Calu3 (cell line): ENCODE measurements at regions not wholly inside any gene's neighbourhood (a gene's known extent, or its start where the extent isn't known, plus 50 kb on each side); places are given as distances from the start of the nearest gene placed in this dataset.

Experiments used
- BruUV-seq: library from RNA; stranded (reverse); fragments of 400-500 nt; replicated peaks from 2 replicates; lab custom pipeline; 2021; lab: Mats Ljungman, UMichigan
- CTCF ChIA-PET: fragments of 300-600 bp; sonication (Branson Sonifier 250); formaldehyde crosslinking; loops from one replicate; lab custom pipeline; 2022; ENCODE audit warnings: antibody characterized with exemption; lab: Charles Lee
- DNase-seq: peaks from one replicate; pipeline ENCODE4 v3.0.0; 2022
- H3K27ac Mint-ChIP-seq: one replicate; pipeline ENCODE4 v1.8.0; 2022; ENCODE audit warnings: mixed read lengths; ENCODE audit not compliant: unreplicated experiment
- H3K27me3 Mint-ChIP-seq: one replicate; pipeline ENCODE4 v1.8.0; 2022; ENCODE audit warnings: mixed read lengths; ENCODE audit not compliant: unreplicated experiment
- H3K36me3 Mint-ChIP-seq: one replicate; pipeline ENCODE4 v1.8.0; 2022; ENCODE audit warnings: mild to moderate bottlenecking, moderate library complexity, mixed read lengths; ENCODE audit not compliant: insufficient read depth, unreplicated experiment
- H3K4me1 Mint-ChIP-seq: one replicate; pipeline ENCODE4 v1.8.0; 2022; ENCODE audit warnings: mild to moderate bottlenecking, low read depth, mixed read lengths; ENCODE audit not compliant: unreplicated experiment
- H3K4me3 Mint-ChIP-seq: one replicate; pipeline ENCODE4 v1.8.0; 2022; ENCODE audit warnings: mild to moderate bottlenecking, low read depth, moderate library complexity, mixed read lengths; ENCODE audit not compliant: unreplicated experiment
- H3K9me3 Mint-ChIP-seq: one replicate; pipeline ENCODE4 v1.8.0; 2022; ENCODE audit warnings: low read depth, mixed read lengths; ENCODE audit not compliant: unreplicated experiment
- intact Hi-C: fragments of 100-400 bp; cut with micrococcal nuclease; formaldehyde crosslinking; loops from one replicate; pipeline ENCODE4 v1.10.0; 2022; ENCODE audit not compliant: unreplicated experiment
- TF ChIP-seq, protein P1 (sequence below): fragments of 200-600 bp; IDR thresholded peaks from one replicate; pipeline ENCODE4 v1.8.0; 2022; ENCODE audit warnings: antibody characterized with exemption; ENCODE audit not compliant: unreplicated experiment

DNA sequence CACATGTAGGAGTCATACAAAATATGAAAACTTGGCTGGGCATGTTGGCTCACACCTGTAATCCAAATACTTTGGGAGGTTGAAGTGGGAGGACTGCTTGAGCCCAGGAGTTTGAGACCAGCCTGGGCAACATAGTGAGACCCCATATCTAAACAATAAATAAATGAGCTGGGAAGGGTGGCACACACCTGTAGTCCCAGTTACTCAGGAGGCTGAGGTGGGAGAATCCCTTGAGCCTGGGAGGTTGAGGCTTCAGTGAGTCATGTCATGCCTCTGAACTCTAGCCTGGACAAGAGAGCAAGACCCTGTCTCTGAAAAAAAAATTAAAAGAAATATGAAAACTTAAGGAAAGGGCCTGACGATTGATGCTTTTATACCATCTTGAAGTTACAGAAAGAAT is 112.4 kb upstream of the RAI14 start:
- no peak overlapping the region for H3K4me3 Mint-ChIP-seq
- H3K36me3 Mint-ChIP-seq = no peaks in the 10 kb centered on the region
- H3K27me3 Mint-ChIP-seq = no peaks in the 10 kb centered on the region
- no TSS peak for BruUV-seq
- no peak overlapping the region for H3K27ac Mint-ChIP-seq
- no peak for DNase-seq
- CTCF ChIA-PET = no interaction called here
- intact Hi-C loops = no loop called here
- no peaks in the 10 kb centered on the region for H3K4me1 Mint-ChIP-seq
- TF ChIP-seq, protein P1, sequence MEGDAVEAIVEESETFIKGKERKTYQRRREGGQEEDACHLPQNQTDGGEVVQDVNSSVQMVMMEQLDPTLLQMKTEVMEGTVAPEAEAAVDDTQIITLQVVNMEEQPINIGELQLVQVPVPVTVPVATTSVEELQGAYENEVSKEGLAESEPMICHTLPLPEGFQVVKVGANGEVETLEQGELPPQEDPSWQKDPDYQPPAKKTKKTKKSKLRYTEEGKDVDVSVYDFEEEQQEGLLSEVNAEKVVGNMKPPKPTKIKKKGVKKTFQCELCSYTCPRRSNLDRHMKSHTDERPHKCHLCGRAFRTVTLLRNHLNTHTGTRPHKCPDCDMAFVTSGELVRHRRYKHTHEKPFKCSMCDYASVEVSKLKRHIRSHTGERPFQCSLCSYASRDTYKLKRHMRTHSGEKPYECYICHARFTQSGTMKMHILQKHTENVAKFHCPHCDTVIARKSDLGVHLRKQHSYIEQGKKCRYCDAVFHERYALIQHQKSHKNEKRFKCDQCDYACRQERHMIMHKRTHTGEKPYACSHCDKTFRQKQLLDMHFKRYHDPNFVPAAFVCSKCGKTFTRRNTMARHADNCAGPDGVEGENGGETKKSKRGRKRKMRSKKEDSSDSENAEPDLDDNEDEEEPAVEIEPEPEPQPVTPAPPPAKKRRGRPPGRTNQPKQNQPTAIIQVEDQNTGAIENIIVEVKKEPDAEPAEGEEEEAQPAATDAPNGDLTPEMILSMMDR = no peak
- H3K9me3 Mint-ChIP-seq = peaks cover 12% of the 10 kb centered on the region

DNA sequence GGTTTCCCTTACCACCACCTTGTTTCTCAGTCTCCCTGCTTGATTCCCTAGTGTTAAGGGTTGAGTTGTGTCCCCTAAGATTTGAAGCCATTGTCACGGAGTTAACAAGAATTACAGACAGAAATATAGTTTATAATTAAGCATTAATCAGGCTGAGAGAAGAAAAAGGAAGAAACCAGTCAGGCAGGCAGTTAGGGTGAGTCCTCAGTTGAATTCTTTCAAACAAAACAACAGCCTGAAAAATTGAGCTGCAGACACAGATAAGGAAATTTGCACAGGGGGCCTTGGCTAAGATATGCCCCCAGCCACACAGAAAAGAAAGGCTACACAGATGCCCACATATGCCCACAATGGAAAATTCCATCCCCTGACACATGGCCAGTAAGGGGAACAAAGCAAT is 111.7 kb upstream of the RAI14 start:
- H3K27me3 Mint-ChIP-seq = no peaks in the 10 kb centered on the region
- BruUV-seq = no TSS peak
- peaks cover 12% of the 10 kb centered on the region for H3K9me3 Mint-ChIP-seq
- H3K4me1 Mint-ChIP-seq = no peaks in the 10 kb centered on the region
- no peak for DNase-seq
- TF ChIP-seq, protein P1 = no peak
- no peak overlapping the region for H3K27ac Mint-ChIP-seq
- CTCF ChIA-PET = no interaction called here
- H3K4me3 Mint-ChIP-seq = no peak overlapping the region
- intact Hi-C loops = no loop called here
- no peaks in the 10 kb centered on the region for H3K36me3 Mint-ChIP-seq

DNA sequence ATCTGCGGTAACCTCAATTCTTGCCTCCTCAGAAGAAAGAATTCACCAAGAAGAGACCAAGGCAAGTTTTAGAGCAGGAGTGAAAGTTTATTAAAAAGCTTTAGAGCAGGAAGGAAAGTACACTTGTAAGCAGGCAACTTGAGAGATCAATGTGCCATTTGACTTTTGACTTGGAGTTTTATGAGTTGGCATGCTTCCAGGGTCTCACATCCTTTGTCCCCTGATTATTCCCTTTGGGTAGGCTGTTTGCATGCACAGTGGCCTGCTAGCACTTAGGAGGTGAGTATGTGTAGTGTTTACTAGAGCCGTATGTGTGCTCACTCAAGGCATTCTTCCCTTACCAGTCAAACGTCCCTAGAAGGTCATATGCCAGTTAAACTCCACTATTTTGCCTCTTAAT is 111.0 kb upstream of the RAI14 start:
- CTCF ChIA-PET = no interaction called here
- TF ChIP-seq, protein P1 = no peak
- Mint-ChIP-seq H3K27ac (no peak overlapping the region), H3K4me1 (no peaks in the 10 kb centered on the region), H3K36me3 (no peaks in the 10 kb centered on the region), H3K9me3 (peaks cover 12% of the 10 kb centered on the region), H3K4me3 (no peak overlapping the region), H3K27me3 (no peaks in the 10 kb centered on the region)
- intact Hi-C loops = no loop called here
- DNase-seq = no peak
- BruUV-seq = no TSS peak

DNA sequence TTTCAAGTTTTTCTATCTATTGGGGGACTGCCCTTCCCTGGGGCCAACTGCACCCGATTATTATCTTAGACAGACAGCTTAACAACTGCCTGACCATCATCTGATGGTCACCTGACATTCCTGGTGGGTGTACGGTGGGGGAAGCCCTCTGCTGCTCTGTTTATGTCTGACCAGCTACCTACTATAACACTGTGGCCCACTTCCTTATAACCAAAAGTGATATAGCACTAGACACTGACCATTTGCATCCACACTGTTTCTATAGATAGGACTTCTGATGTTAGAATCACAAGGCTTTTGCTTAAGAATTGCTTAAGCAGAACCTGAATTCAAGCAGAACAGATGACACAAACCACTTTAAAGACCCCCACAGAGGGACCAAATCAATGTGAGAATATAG is 110.5 kb upstream of the RAI14 start:
- Mint-ChIP-seq H3K4me1 (no peaks in the 10 kb centered on the region), H3K27me3 (no peaks in the 10 kb centered on the region), H3K9me3 (peaks cover 12% of the 10 kb centered on the region), H3K4me3 (no peak overlapping the region), H3K27ac (no peak overlapping the region), H3K36me3 (no peaks in the 10 kb centered on the region)
- CTCF ChIA-PET = interaction anchor here (0.6 kb wide), 1 partner anchor 66 kb away, joined by 4 read pairs; no protein-coding TSS in a partner anchor
- intact Hi-C loops = no loop called here
- TF ChIP-seq, protein P1 = no peak
- no peak for DNase-seq
- BruUV-seq = no TSS peak
